ENCODE measurements at regions not wholly inside any gene's neighbourhood (a gene's known extent, or its start where the extent isn't known, plus 50 kb on each side); places are given as distances from the start of the nearest gene placed in this dataset.

- TF ChIP-seq ZNF512 (CRISPR knock-in tag; IDR thresholded peaks at IDR 0.05; ENCODE audit: borderline replicate concordance) (no peak), E2F1 (CRISPR knock-in tag; IDR thresholded peaks at IDR 0.05) (no peak), ZNF423 (CRISPR knock-in tag; IDR thresholded peaks at IDR 0.05) (no peak), ZNF425 (CRISPR knock-in tag; conservative IDR thresholded peaks at IDR 0.05) (no peak), ZNF396 (CRISPR knock-in tag; IDR thresholded peaks at IDR 0.05; ENCODE audit: borderline replicate concordance) (no peak), ZNF232 (CRISPR knock-in tag; IDR thresholded peaks at IDR 0.05) (no peak), OVOL2 (CRISPR knock-in tag; IDR thresholded peaks at IDR 0.05; ENCODE audit: borderline replicate concordance) (no peak), CREM (CRISPR knock-in tag; IDR thresholded peaks at IDR 0.05) (no peak), ELF4 (CRISPR knock-in tag; IDR thresholded peaks at IDR 0.05; ENCODE audit: low read depth) (no peak), ZNF219 (CRISPR knock-in tag; IDR thresholded peaks at IDR 0.05; ENCODE audit: borderline replicate concordance) (no peak)
- H3K4me1 Mint-ChIP-seq, result peaks cover 11% of the 10 kb centered on the region
- CTCF ChIA-PET, result no interaction called here
- no peaks in the 10 kb centered on the region for H3K27me3 Mint-ChIP-seq (ENCODE audit: low read depth)
- POLR2A ChIA-PET, result no interaction called here
- no peaks in the 10 kb centered on the region for H3K9me3 Mint-ChIP-seq
- H3K27ac Mint-ChIP-seq, result no peak overlapping the region
- H3K36me3 Mint-ChIP-seq, result no peaks in the 10 kb centered on the region
- no peak overlapping the region for H3K4me3 Mint-ChIP-seq
- ATAC-seq, result no peak
- DNase-seq (ENCODE audit: low spot score), result no peak
These were observed 360.0 kb downstream of the BRINP1 start for GRCh38 chr9:119009249-119009648.

GRCh38 chr9:119020284-119020683, 349.0 kb downstream of the BRINP1 start:
- ATAC-seq (no peak), DNase-seq (ENCODE audit: low spot score) (no peak)
- no peak overlapping the region for H3K4me3 Mint-ChIP-seq
- TF ChIP-seq NR1H2 (CRISPR knock-in tag; IDR thresholded peaks at IDR 0.05), result no peak
- no peak for TF ChIP-seq JAZF1 (CRISPR knock-in tag; IDR thresholded peaks at IDR 0.05)
- TF ChIP-seq ZNF219 (CRISPR knock-in tag; IDR thresholded peaks at IDR 0.05; ENCODE audit: borderline replicate concordance), result no peak
- TF ChIP-seq PRDM15 (CRISPR knock-in tag; IDR thresholded peaks at IDR 0.05), result no peak
- TF ChIP-seq MYBL2 (CRISPR knock-in tag; IDR thresholded peaks at IDR 0.05), result no peak
- TF ChIP-seq ZNF416 (CRISPR knock-in tag; IDR thresholded peaks at IDR 0.05), result no peak
- TF ChIP-seq ZNF423 (CRISPR knock-in tag; IDR thresholded peaks at IDR 0.05), result no peak
- TF ChIP-seq CTCF (IDR thresholded peaks at IDR 0.05), result no peak
- TF ChIP-seq CDX4 (CRISPR knock-in tag; IDR thresholded peaks at IDR 0.05; ENCODE audit: borderline replicate concordance), result no peak
- no peaks in the 10 kb centered on the region for H3K27me3 Mint-ChIP-seq (ENCODE audit: low read depth)
- no peaks in the 10 kb centered on the region for H3K9me3 Mint-ChIP-seq
- no peaks in the 10 kb centered on the region; the same call in 1 of the 2 replicates for H3K4me1 Mint-ChIP-seq
- CTCF ChIA-PET, result no interaction called here
- no peaks in the 10 kb centered on the region for H3K36me3 Mint-ChIP-seq
- no peak overlapping the region for H3K27ac Mint-ChIP-seq
- POLR2A ChIA-PET, result interaction anchor here (0.6 kb wide), 1 partner anchor 138 kb away, joined by 3 read pairs; no protein-coding TSS in a partner anchor

All from WTC11 (cell line).